HEK293 (cell line): ENCODE measurements at regions not wholly inside any gene's neighbourhood (a gene's known extent, or its start where the extent isn't known, plus 50 kb on each side); places are given as distances from the start of the nearest gene placed in this dataset.
A peak's percentile ranks its signal among the peaks of the same experiment; 100 is the strongest.

ENCODE experiments used
- CTCF ChIA-PET: fragments of 350-600 bp; formaldehyde crosslinking; extraction: SDS; loops from one replicate; lab custom pipeline; 2021; ENCODE audit warnings: antibody characterized with exemption; lab: Yijun Ruan, JAX
- POLR2A ChIA-PET: fragments of 300-600 bp; formaldehyde crosslinking; extraction: SDS; loops from one replicate; lab custom pipeline; 2020; ENCODE audit warnings: antibody characterized with exemption, inconsistent platforms; lab: Yijun Ruan, JAX
- H3K27ac ChIP-seq: fragments of 200-500 bp; sonication (Bioruptor generic); 2 replicates; pipeline ENCODE4 v1.5.1; 2014; ENCODE audit warnings: low read depth, low read length, control low read depth, inconsistent platforms; ENCODE audit errors: extremely low read depth
- H3K36me3 ChIP-seq, 2 experiments: fragments of 200-500 bp in 1 of 2; sonication (Bioruptor generic) in 1 of 2; 1 replicate in 1 of 2; 2 replicates in 1 of 2; pipeline ENCODE4 v1.5.1; 2014 to 2017; ENCODE audit warnings: inconsistent platforms in 2 of 2, low read length in 2 of 2; ENCODE audit not compliant: control insufficient read depth in 2 of 2, insufficient read depth in 1 of 2
- H3K4me1 ChIP-seq: fragments of 200-500 bp; sonication (Bioruptor generic); 2 replicates; pipeline ENCODE4 v1.5.1; 2014; ENCODE audit warnings: mild to moderate bottlenecking, low read length, inconsistent platforms; ENCODE audit not compliant: control insufficient read depth, insufficient read depth
- H3K4me3 ChIP-seq: 2 replicates; pipeline ENCODE4 v1.5.1; 2011; ENCODE audit warnings: low read depth, mild to moderate bottlenecking, control low read depth, low read length, moderate library complexity
- H3K9me3 ChIP-seq: fragments of 200-500 bp; sonication (Bioruptor generic); 2 replicates; pipeline ENCODE4 v1.5.1; 2014; ENCODE audit warnings: low read depth, low read length, inconsistent platforms; ENCODE audit not compliant: control insufficient read depth, insufficient read depth
- IKZF3 ChIP-seq: fragments of 450-650 bp; IDR thresholded peaks from 2 replicates; pipeline ENCODE4 v1.5.0; 2018; ENCODE audit warnings: missing biosample characterization, mild to moderate bottlenecking, missing genetic modification characterization, moderate library complexity
- KLF1 ChIP-seq: fragments of 450-650 bp; formaldehyde crosslinking; IDR thresholded peaks from 2 replicates; pipeline ENCODE4 v1.5.1; 2016; ENCODE audit warnings: missing biosample characterization, missing genetic modification characterization
- KLF16 ChIP-seq: fragments of 450-650 bp; formaldehyde crosslinking; IDR thresholded peaks from 2 replicates; pipeline ENCODE4 v1.5.1; 2017; ENCODE audit warnings: missing biosample characterization, missing genetic modification characterization
- MYNN ChIP-seq: fragments of 450-650 bp; formaldehyde crosslinking; IDR thresholded peaks from 2 replicates; pipeline ENCODE4 v1.5.1; 2016; ENCODE audit warnings: missing biosample characterization, missing genetic modification characterization, borderline replicate concordance
- SCRT1 ChIP-seq: fragments of 450-650 bp; formaldehyde crosslinking; IDR thresholded peaks from 2 replicates; pipeline ENCODE4 v1.5.1; 2016; ENCODE audit warnings: missing biosample characterization, missing genetic modification characterization, borderline replicate concordance
- SETDB1 ChIP-seq: IDR thresholded peaks from one replicate; pipeline ENCODE4 v1.6.1; 2017; ENCODE audit warnings: mild to moderate bottlenecking, low read length, moderate library complexity, mixed read lengths; ENCODE audit not compliant: insufficient read length
- ZBTB1 ChIP-seq: fragments of 450-650 bp; formaldehyde crosslinking; IDR thresholded peaks from 2 replicates; pipeline ENCODE4 v1.5.1; 2016; ENCODE audit warnings: missing biosample characterization, missing genetic modification characterization
- ZNF37A ChIP-seq: fragments of 450-650 bp; IDR thresholded peaks from 2 replicates; pipeline ENCODE4 v1.5.1; 2018; ENCODE audit warnings: missing biosample characterization, missing genetic modification characterization
- ZNF404 ChIP-seq: fragments of 450-650 bp; formaldehyde crosslinking; IDR thresholded peaks from 2 replicates; pipeline ENCODE4 v1.5.1; 2017; ENCODE audit warnings: missing biosample characterization, missing genetic modification characterization
- ZNF560 ChIP-seq: fragments of 450-650 bp; formaldehyde crosslinking; IDR thresholded peaks from 2 replicates; pipeline ENCODE4 v1.5.1; 2017; ENCODE audit warnings: missing biosample characterization, missing genetic modification characterization, borderline replicate concordance
- ZNF76 ChIP-seq: fragments of 450-650 bp; formaldehyde crosslinking; IDR thresholded peaks from 2 replicates; pipeline ENCODE4; 2016; ENCODE audit warnings: low read depth, missing biosample characterization, missing genetic modification characterization, borderline replicate concordance
- ZNF768 ChIP-seq: fragments of 450-650 bp; formaldehyde crosslinking; IDR thresholded peaks from 2 replicates; pipeline ENCODE4 v1.5.1; 2018; ENCODE audit warnings: missing biosample characterization, mild to moderate bottlenecking, missing genetic modification characterization
- ZNF777 ChIP-seq: fragments of 450-650 bp; formaldehyde crosslinking; IDR thresholded peaks from 2 replicates; pipeline ENCODE4 v1.5.1; 2017; ENCODE audit warnings: missing biosample characterization, missing genetic modification characterization, borderline replicate concordance
- TF ChIP-seq, protein P1 (sequence below): fragments of 450-650 bp; formaldehyde crosslinking; IDR thresholded peaks from 2 replicates; pipeline ENCODE4 v1.5.1; 2016; ENCODE audit warnings: missing biosample characterization, missing genetic modification characterization
- TF ChIP-seq, protein P2 (sequence below): fragments of 450-650 bp; formaldehyde crosslinking; conservative IDR thresholded peaks from 2 replicates; pipeline ENCODE4 v1.5.1; 2016; ENCODE audit warnings: low read depth, missing biosample characterization, missing genetic modification characterization
- TF ChIP-seq, protein P3 (sequence below): fragments of 450-650 bp; formaldehyde crosslinking; IDR thresholded peaks from 2 replicates; pipeline ENCODE4 v1.5.1; 2017; ENCODE audit warnings: missing biosample characterization, missing genetic modification characterization
- TF ChIP-seq, protein P4 (sequence below): fragments of 450-650 bp; formaldehyde crosslinking; IDR thresholded peaks from 2 replicates; pipeline ENCODE4 v1.5.1; 2017; ENCODE audit warnings: missing biosample characterization, missing genetic modification characterization

DNA sequence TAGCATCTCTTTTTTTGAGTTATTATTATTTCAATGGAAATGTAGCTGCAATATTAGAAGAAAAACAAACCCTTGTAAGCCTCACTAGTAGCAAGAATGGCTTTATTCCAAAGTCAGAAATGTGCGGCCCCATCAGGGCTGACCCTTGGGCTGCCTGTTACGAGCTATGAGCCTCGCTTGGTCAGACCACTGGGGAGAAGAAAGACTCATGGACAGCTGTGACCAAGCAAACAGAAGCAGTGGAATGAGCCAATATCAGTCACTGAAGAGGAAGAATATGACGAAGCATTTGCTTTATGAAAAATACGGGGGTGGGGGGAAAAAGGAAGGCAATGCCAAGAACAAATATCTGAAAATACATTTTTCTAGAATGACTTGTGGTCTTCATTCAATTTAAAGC is 504.5 kb downstream of the LMO4 start:
- CTCF ChIA-PET, result interaction anchor here (0.6 to 1.3 kb wide), 2 partner anchors 108 to 120 kb away, joined by 3 to 8 read pairs; no protein-coding TSS in a partner anchor
- no peak overlapping the region for H3K4me3 ChIP-seq
- POLR2A ChIA-PET, result interaction anchor here (0.6 to 0.7 kb wide), 2 partner anchors 21 to 30 kb away, joined by 5 to 8 read pairs; no protein-coding TSS in a partner anchor
- no peaks in the 10 kb centered on the region for H3K36me3 ChIP-seq
- no peaks in the 10 kb centered on the region for H3K4me1 ChIP-seq
- no peaks in the 10 kb centered on the region for H3K9me3 ChIP-seq
- no peak overlapping the region for H3K27ac ChIP-seq
- TF ChIP-seq ZNF76 (tag by site-specific recombination) (no peak), ZNF777 (tag by site-specific recombination) (no peak)
- TF ChIP-seq, protein P1, sequence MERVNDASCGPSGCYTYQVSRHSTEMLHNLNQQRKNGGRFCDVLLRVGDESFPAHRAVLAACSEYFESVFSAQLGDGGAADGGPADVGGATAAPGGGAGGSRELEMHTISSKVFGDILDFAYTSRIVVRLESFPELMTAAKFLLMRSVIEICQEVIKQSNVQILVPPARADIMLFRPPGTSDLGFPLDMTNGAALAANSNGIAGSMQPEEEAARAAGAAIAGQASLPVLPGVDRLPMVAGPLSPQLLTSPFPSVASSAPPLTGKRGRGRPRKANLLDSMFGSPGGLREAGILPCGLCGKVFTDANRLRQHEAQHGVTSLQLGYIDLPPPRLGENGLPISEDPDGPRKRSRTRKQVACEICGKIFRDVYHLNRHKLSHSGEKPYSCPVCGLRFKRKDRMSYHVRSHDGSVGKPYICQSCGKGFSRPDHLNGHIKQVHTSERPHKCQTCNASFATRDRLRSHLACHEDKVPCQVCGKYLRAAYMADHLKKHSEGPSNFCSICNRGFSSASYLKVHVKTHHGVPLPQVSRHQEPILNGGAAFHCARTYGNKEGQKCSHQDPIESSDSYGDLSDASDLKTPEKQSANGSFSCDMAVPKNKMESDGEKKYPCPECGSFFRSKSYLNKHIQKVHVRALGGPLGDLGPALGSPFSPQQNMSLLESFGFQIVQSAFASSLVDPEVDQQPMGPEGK (tag by site-specific recombination), result no peak
- TF ChIP-seq, all 188 proteins: peak for 0

DNA sequence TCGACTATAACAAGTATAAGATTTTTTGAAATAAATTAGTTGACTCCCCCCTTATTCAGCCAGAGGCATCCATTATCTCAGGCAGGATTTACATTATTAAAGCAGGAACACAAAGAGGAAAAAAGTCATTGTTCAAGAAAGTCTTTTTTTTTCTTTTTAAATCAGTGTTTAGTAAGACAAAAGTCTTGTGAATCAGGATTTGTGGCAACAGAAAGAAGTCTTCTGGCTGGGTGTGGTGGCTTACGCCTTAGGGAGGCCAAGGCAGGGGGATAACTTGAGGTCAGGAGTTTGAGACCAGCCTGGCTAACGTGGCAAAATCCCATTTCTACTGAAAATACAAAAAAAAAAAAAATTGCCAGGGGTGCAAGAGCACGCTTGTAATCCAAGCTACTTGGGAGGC is 505.5 kb downstream of the LMO4 start:
- H3K4me3 ChIP-seq, result no peak overlapping the region
- no peaks in the 10 kb centered on the region for H3K9me3 ChIP-seq
- H3K27ac ChIP-seq, result no peak overlapping the region
- H3K36me3 ChIP-seq, result no peaks in the 10 kb centered on the region
- ChIA-PET POLR2A (no interaction called here), CTCF (interaction anchor here (0.7 kb wide), 2 partner anchors 408 to 948 kb away, joined by 3 to 5 read pairs; no protein-coding TSS in a partner anchor)
- H3K4me1 ChIP-seq, result no peaks in the 10 kb centered on the region
- TF ChIP-seq ZNF560 (tag by site-specific recombination) (no peak), MYNN (tag by site-specific recombination) (no peak), ZNF37A (no peak), ZNF404 (tag by site-specific recombination) (no peak), KLF1 (no peak), SETDB1 (no peak), ZBTB1 (tag by site-specific recombination) (no peak), KLF16 (tag by site-specific recombination) (no peak), IKZF3 (tag by site-specific recombination) (no peak), ZNF768 (tag by site-specific recombination) (no peak)
- TF ChIP-seq, protein P2, sequence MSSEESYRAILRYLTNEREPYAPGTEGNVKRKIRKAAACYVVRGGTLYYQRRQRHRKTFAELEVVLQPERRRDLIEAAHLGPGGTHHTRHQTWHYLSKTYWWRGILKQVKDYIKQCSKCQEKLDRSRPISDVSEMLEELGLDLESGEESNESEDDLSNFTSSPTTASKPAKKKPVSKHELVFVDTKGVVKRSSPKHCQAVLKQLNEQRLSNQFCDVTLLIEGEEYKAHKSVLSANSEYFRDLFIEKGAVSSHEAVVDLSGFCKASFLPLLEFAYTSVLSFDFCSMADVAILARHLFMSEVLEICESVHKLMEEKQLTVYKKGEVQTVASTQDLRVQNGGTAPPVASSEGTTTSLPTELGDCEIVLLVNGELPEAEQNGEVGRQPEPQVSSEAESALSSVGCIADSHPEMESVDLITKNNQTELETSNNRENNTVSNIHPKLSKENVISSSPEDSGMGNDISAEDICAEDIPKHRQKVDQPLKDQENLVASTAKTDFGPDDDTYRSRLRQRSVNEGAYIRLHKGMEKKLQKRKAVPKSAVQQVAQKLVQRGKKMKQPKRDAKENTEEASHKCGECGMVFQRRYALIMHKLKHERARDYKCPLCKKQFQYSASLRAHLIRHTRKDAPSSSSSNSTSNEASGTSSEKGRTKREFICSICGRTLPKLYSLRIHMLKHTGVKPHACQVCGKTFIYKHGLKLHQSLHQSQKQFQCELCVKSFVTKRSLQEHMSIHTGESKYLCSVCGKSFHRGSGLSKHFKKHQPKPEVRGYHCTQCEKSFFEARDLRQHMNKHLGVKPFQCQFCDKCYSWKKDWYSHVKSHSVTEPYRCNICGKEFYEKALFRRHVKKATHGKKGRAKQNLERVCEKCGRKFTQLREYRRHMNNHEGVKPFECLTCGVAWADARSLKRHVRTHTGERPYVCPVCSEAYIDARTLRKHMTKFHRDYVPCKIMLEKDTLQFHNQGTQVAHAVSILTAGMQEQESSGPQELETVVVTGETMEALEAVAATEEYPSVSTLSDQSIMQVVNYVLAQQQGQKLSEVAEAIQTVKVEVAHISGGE (tag by site-specific recombination), result no peak

DNA sequence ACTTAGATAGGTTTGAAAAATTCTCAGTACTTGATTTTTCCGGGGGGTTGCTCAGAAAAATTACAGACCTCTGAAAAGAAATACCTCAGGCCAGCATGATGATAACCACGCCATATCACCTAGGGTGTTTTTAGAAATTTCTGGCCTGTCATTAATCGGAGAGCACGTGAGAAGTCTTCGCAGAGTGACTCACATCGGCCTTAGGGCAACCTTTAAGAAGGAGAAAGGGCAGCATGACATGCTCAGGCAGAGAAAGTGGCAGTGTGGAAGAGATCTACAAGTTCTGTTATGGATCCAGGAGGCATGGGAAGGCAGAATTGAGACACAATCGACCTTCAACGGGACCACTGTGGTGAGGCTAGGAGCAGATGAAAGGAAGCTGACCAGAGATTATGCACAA is 506.3 kb downstream of the LMO4 start:
- H3K4me1 ChIP-seq, result no peaks in the 10 kb centered on the region
- TF ChIP-seq, protein P3, sequence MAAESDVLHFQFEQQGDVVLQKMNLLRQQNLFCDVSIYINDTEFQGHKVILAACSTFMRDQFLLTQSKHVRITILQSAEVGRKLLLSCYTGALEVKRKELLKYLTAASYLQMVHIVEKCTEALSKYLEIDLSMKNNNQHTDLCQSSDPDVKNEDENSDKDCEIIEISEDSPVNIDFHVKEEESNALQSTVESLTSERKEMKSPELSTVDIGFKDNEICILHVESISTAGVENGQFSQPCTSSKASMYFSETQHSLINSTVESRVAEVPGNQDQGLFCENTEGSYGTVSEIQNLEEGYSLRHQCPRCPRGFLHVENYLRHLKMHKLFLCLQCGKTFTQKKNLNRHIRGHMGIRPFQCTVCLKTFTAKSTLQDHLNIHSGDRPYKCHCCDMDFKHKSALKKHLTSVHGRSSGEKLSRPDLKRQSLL, result no peak
- TF ChIP-seq, protein P4, sequence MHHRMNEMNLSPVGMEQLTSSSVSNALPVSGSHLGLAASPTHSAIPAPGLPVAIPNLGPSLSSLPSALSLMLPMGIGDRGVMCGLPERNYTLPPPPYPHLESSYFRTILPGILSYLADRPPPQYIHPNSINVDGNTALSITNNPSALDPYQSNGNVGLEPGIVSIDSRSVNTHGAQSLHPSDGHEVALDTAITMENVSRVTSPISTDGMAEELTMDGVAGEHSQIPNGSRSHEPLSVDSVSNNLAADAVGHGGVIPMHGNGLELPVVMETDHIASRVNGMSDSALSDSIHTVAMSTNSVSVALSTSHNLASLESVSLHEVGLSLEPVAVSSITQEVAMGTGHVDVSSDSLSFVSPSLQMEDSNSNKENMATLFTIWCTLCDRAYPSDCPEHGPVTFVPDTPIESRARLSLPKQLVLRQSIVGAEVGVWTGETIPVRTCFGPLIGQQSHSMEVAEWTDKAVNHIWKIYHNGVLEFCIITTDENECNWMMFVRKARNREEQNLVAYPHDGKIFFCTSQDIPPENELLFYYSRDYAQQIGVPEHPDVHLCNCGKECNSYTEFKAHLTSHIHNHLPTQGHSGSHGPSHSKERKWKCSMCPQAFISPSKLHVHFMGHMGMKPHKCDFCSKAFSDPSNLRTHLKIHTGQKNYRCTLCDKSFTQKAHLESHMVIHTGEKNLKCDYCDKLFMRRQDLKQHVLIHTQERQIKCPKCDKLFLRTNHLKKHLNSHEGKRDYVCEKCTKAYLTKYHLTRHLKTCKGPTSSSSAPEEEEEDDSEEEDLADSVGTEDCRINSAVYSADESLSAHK (tag by site-specific recombination), result no peak
- TF ChIP-seq SCRT1 (tag by site-specific recombination) (no peak), SETDB1 (peak; percentile 13)
- TF ChIP-seq, all 188 proteins: peak for 1
- no peaks in the 10 kb centered on the region for H3K9me3 ChIP-seq
- H3K36me3 ChIP-seq, result no peaks in the 10 kb centered on the region
- CTCF ChIA-PET, result interaction anchor here (0.7 kb wide), 1 partner anchor 168 kb away, joined by 3 read pairs; no protein-coding TSS in a partner anchor
- no peak overlapping the region for H3K4me3 ChIP-seq
- no peak overlapping the region for H3K27ac ChIP-seq
- POLR2A ChIA-PET, result no interaction called here
